BLaER1 treated with 17β-estradiol and CSF1 and Interleukin-3, amounts not matched to agents 10 nM and 100 nM (cell line): ENCODE measurements at regions not wholly inside any gene's neighbourhood (a gene's known extent, or its start where the extent isn't known, plus 50 kb on each side); places are given as distances from the start of the nearest gene placed in this dataset.
A peak's percentile ranks its signal among the peaks of the same experiment; 100 is the strongest.

Source experiments
- H3K27ac ChIP-seq, 11 experiments: shearing (Covaris generic); formaldehyde crosslinking; 2 replicates each; pipeline ENCODE4 v1.8.1; 2022
- H3K27me3 ChIP-seq, 11 experiments: shearing (Covaris generic); formaldehyde crosslinking; 2 replicates each; pipeline ENCODE4 v1.8.1; 2022
- H3K36me3 ChIP-seq, 11 experiments: shearing (Covaris generic); formaldehyde crosslinking; 2 replicates each; pipeline ENCODE4 v1.8.1; 2022
- H3K4me1 ChIP-seq, 10 experiments: shearing (Covaris generic); formaldehyde crosslinking; 2 replicates each; pipeline ENCODE4 v1.8.1; 2022
- H3K4me2 ChIP-seq, 11 experiments: shearing (Covaris generic); formaldehyde crosslinking; 2 replicates each; pipeline ENCODE4 v1.8.1; 2022
- H3K4me3 ChIP-seq, 10 experiments: shearing (Covaris generic); formaldehyde crosslinking; 2 replicates each; pipeline ENCODE4 v1.8.1; 2022
- H3K9ac ChIP-seq, 11 experiments: shearing (Covaris generic); formaldehyde crosslinking; 2 replicates each; pipeline ENCODE4 v1.8.1; 2022
- H3K9me3 ChIP-seq, 11 experiments: shearing (Covaris generic); formaldehyde crosslinking; replicated peaks in 1 of 11; 2 replicates each; pipeline ENCODE4 v1.8.1; 2022
- H4K20me1 ChIP-seq, 11 experiments: shearing (Covaris generic); formaldehyde crosslinking; 2 replicates each; pipeline ENCODE4 v1.8.1; 2022
- Cebpa-rat ChIP-seq, 11 experiments: shearing (Covaris generic); IDR thresholded peaks; 2 replicates each; pipeline ENCODE4 v1.8.1; 2022

GRCh38 chr2:19790291-19790690 is 111.5 kb downstream of the TTC32 start:
- no peak overlapping the region; a peak in 1 of 22 replicates for H3K27ac ChIP-seq
- no peaks in the 10 kb centered on the region for H3K36me3 ChIP-seq
- H3K4me3 ChIP-seq, result no peak overlapping the region
- peaks cover 0 to 20% (median 20%) of the 10 kb centered on the region in 10 experiments; a peak in 17 of 20 replicates for H3K4me1 ChIP-seq
- H3K9ac ChIP-seq, result no peak overlapping the region
- no peaks in the 10 kb centered on the region for H3K27me3 ChIP-seq
- no peak for TF ChIP-seq Cebpa-rat (IDR thresholded peaks at IDR 0.05)
- no peaks in the 10 kb centered on the region for H3K9me3 ChIP-seq
- H4K20me1 ChIP-seq, result no peaks in the 10 kb centered on the region
- H3K4me2 ChIP-seq, result no peak overlapping the region

- no peak for TF ChIP-seq Cebpa-rat (IDR thresholded peaks at IDR 0.05)
- Histone ChIP-seq H3K36me3 (no peaks in the 10 kb centered on the region), H3K4me2 (peak overlapping the region in 9 of 11 experiments; percentile 15 to 68 (median 56); a peak in 13 of 22 replicates), H4K20me1 (no peaks in the 10 kb centered on the region), H3K9ac (peak overlapping the region in 7 of 11 experiments; percentile 10 to 72 (median 38); a peak in 5 of 22 replicates), H3K4me1 (peaks cover 0 to 27% (median 21%) of the 10 kb centered on the region in 10 experiments; a peak in 17 of 20 replicates), H3K27me3 (no peaks in the 10 kb centered on the region), H3K9me3 (no peaks in the 10 kb centered on the region), H3K4me3 (no peak overlapping the region), H3K27ac (peak overlapping the region in 10 of 11 experiments; percentile 17 to 87 (median 64); a peak in 19 of 22 replicates)
Measured at GRCh38 chr2:19787134-19787533, 114.6 kb downstream of the TTC32 start.

- H4K20me1 ChIP-seq, result no peaks in the 10 kb centered on the region
- no peaks in the 10 kb centered on the region for H3K27me3 ChIP-seq
- no peaks in the 10 kb centered on the region for H3K36me3 ChIP-seq
- H3K9ac ChIP-seq, result peak overlapping the region in 8 of 11 experiments; percentile 1 to 72 (median 38); a peak in 9 of 22 replicates
- no peaks in the 10 kb centered on the region for H3K9me3 ChIP-seq
- H3K4me3 ChIP-seq, result no peak overlapping the region
- H3K4me1 ChIP-seq, result peaks cover 0 to 27% (median 21%) of the 10 kb centered on the region in 10 experiments; a peak in 17 of 20 replicates
- no peak for TF ChIP-seq Cebpa-rat (IDR thresholded peaks at IDR 0.05)
- peak overlapping the region in 10 of 11 experiments; percentile 15 to 68 (median 54); a peak in 17 of 22 replicates for H3K4me2 ChIP-seq
- peak overlapping the region; percentile 27 to 87 (median 66); a peak in 21 of 22 replicates for H3K27ac ChIP-seq
Measured at GRCh38 chr2:19786408-19787058, 115.2 kb downstream of the TTC32 start.

- Histone ChIP-seq H3K27ac (peak overlapping the region; percentile 27 to 87 (median 66); a peak in 21 of 22 replicates), H3K9ac (peak overlapping the region in 4 of 11 experiments; percentile 30 to 72 (median 61); a peak in 5 of 22 replicates)
- no peak for TF ChIP-seq Cebpa-rat (IDR thresholded peaks at IDR 0.05)
Measured at GRCh38 chr2:19785867-19786266, 115.9 kb downstream of the TTC32 start.

GRCh38 chr2:19785447-19785846 is 116.3 kb downstream of the TTC32 start:
- TF ChIP-seq Cebpa-rat (IDR thresholded peaks at IDR 0.05), result no peak
- no peaks in the 10 kb centered on the region for H4K20me1 ChIP-seq
- peak overlapping the region in 1 of 11 experiments; percentile 72; a peak in 1 of 22 replicates for H3K9ac ChIP-seq
- H3K9me3 ChIP-seq, result no peaks in the 10 kb centered on the region
- H3K4me3 ChIP-seq, result no peak overlapping the region
- no peaks in the 10 kb centered on the region for H3K36me3 ChIP-seq
- H3K4me2 ChIP-seq, result peak overlapping the region in 6 of 11 experiments; percentile 9 to 68 (median 60); a peak in 9 of 22 replicates
- peak overlapping the region in 10 of 11 experiments; percentile 45 to 87 (median 67); a peak in 16 of 22 replicates for H3K27ac ChIP-seq
- H3K4me1 ChIP-seq, result peaks cover 0 to 27% (median 21%) of the 10 kb centered on the region in 10 experiments; a peak in 17 of 20 replicates
- no peaks in the 10 kb centered on the region for H3K27me3 ChIP-seq

More at GRCh38 chr2:19785867-19786266, 115.9 kb downstream of the TTC32 start:
- Histone ChIP-seq H4K20me1 (no peaks in the 10 kb centered on the region), H3K27me3 (no peaks in the 10 kb centered on the region), H3K4me2 (peak overlapping the region in 9 of 11 experiments; percentile 15 to 68 (median 56); a peak in 14 of 22 replicates), H3K36me3 (no peaks in the 10 kb centered on the region), H3K9me3 (no peaks in the 10 kb centered on the region), H3K4me1 (peaks cover 0 to 27% (median 21%) of the 10 kb centered on the region in 10 experiments; a peak in 17 of 20 replicates), H3K4me3 (no peak overlapping the region)

- Histone ChIP-seq H3K27ac (peak overlapping the region in 3 of 11 experiments; percentile 76 to 87 (median 84); a peak in 5 of 22 replicates), H3K27me3 (no peaks in the 10 kb centered on the region), H3K9ac (no peak overlapping the region), H3K4me2 (no peak overlapping the region), H3K4me3 (no peak overlapping the region), H3K36me3 (no peaks in the 10 kb centered on the region), H4K20me1 (no peaks in the 10 kb centered on the region), H3K4me1 (peaks cover 0 to 27% (median 21%) of the 10 kb centered on the region in 10 experiments; a peak in 17 of 20 replicates), H3K9me3 (no peaks in the 10 kb centered on the region)
- TF ChIP-seq Cebpa-rat (IDR thresholded peaks at IDR 0.05), result no peak
Measured at GRCh38 chr2:19784456-19784855, 117.3 kb downstream of the TTC32 start.

- Histone ChIP-seq H3K9ac (no peak overlapping the region), H3K27ac (peak overlapping the region in 1 of 11 experiments; percentile 87; a peak in 1 of 22 replicates), H3K36me3 (no peaks in the 10 kb centered on the region), H3K9me3 (no peaks in the 10 kb centered on the region), H3K4me3 (no peak overlapping the region), H3K4me2 (no peak overlapping the region), H3K27me3 (no peaks in the 10 kb centered on the region), H3K4me1 (peaks cover 0 to 27% (median 21%) of the 10 kb centered on the region in 10 experiments; a peak in 17 of 20 replicates), H4K20me1 (no peaks in the 10 kb centered on the region)
- no peak for TF ChIP-seq Cebpa-rat (IDR thresholded peaks at IDR 0.05)
Measured at GRCh38 chr2:19783935-19784334, 117.8 kb downstream of the TTC32 start.

- Histone ChIP-seq H3K4me3 (no peak overlapping the region), H4K20me1 (no peaks in the 10 kb centered on the region), H3K36me3 (no peaks in the 10 kb centered on the region), H3K9ac (no peak overlapping the region), H3K27ac (no peak overlapping the region), H3K4me1 (no peaks in the 10 kb centered on the region), H3K27me3 (no peaks in the 10 kb centered on the region), H3K4me2 (no peak overlapping the region), H3K9me3 (no peaks in the 10 kb centered on the region)
- no peak for TF ChIP-seq Cebpa-rat (IDR thresholded peaks at IDR 0.05)
Measured at GRCh38 chr2:19776941-19777514, 124.8 kb downstream of the TTC32 start.

GRCh38 chr2:19775838-19776237 is 125.9 kb downstream of the TTC32 start:
- Histone ChIP-seq H4K20me1 (no peaks in the 10 kb centered on the region), H3K9me3 (no peaks in the 10 kb centered on the region), H3K27me3 (no peaks in the 10 kb centered on the region), H3K4me1 (no peaks in the 10 kb centered on the region), H3K36me3 (no peaks in the 10 kb centered on the region), H3K27ac (no peak overlapping the region), H3K9ac (no peak overlapping the region), H3K4me3 (no peak overlapping the region), H3K4me2 (no peak overlapping the region)
- TF ChIP-seq Cebpa-rat (IDR thresholded peaks at IDR 0.05), result no peak
